ENCODE measurements at regions not wholly inside any gene's neighbourhood (a gene's known extent, or its start where the extent isn't known, plus 50 kb on each side); places are given as distances from the start of the nearest gene placed in this dataset.

DNA sequence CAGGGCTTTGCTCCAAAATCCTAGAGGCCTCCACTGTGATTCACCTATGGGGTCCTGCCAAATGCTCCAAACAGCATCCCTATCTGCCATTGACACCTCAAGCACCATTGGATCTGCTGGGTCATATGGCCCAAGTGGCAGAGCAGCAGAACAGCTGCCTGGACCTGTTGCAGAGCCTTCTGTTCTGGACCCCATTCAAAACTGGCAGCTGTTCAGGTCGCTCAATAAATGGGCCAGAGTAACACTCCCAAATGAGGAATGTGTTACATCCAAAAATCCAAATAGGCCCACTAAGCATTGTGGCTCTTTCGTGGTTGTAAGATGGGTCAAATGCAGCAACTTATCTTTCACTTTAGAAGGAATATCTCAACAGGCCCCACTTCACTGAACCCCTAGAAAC lies 783.6 kb downstream of the DCDC2C start:
- DNase-seq (ENCODE audit: low spot score): no peak

DNA sequence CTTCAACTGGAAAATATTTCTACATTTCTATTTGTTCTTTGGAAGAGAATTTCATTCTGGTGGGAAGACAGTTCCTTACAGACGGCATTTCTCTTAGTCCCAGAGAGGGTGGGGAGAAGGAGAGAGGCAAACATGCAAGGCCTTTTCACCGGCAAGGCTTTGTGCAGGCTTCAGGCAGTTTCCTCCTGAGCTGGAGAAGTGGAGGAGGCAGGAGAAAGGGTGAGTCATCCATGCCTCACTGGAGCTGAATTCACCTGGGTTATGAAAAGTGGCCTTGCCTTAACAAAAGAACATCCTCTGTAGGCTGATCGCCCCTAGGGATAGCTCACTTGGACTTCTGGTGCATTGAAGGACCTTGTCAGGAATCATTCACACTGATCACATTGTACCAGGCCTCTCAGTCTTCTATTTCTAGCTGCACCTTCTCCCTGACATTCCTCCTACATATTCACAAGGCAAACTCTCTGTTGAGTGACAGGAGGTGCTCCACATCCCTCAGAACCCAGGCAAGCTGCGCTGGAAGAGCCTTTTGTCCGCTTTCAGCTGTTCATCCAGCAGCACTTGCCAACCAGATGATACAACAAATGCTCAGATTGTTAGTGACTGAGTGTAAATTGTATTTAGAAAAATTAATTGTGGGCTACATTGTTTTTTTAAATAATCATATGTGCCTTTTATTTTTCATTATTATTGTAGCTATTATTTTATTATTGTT lies 796.1 kb downstream of the DCDC2C start:
- DNase-seq (ENCODE audit: low spot score): peak; percentile 8

DNA sequence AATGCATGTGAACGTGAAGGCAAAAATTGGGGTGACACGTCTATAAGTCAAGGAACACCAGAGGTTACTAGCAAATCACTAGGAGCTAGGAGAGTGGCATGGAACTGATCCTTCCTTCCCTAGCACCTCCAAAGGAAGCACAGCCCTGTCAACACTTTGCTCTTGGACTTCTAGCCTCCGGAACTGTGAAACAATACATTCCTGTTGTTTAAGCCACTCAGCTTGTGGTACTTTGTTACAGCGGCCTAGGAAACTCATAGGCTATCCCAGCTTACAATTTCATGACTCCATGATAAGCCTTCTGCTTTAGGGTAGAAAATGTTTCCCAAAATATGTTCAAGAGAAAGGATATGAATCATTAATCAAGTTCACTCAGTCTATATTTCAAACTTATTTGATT lies 798.1 kb downstream of the DCDC2C start:
- DNase-seq (ENCODE audit: low spot score): no peak

DNA sequence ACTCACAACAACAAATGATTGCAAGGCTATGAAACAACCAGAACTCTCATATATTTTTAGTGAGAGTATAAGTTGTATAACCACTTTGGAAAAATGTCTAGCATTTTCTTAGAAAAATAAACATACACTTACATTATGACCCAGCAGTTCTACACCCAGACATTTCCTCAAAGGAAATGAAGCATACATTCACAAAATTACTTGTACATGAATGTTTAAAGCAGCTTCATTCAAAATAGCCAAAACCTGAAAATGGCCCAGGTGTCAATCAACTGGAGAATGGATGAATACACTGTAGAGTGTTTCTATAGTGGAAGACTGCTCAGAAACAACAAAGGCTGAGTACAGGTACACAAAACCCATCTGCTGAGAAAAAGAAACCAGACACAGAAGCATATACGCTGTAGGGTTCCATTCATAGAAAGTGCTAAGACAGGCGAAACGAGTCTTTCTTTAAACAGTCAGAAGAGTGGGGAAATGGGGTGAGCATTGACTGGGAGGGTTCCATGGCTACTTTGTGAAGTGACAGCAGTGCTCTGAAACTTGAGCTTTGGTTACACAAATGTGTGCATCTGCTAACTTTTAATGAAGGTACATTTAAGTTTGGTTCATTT lies 799.0 kb downstream of the DCDC2C start:
- DNase-seq (ENCODE audit: low spot score): no peak

DNA sequence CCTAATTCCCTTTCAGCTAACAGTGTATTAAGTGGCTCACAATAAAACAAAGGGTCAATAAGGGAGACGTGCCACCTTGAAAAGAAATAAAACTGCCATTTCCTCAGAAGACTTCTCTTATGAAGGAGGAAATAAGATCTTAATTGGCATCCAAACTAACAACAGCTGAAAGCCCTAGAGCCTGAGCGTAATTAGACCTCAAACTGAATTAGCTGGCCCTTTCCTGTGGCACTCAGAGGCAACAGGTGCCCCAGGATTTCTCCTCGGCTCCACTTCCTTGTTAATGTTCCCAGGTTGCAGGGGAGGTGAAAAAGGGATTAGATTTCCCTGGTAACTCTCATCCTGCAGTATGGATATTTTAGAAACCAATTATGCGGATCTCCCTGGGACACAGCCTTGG lies 804.3 kb downstream of the DCDC2C start:
- no peak for DNase-seq (ENCODE audit: low spot score)

DNA sequence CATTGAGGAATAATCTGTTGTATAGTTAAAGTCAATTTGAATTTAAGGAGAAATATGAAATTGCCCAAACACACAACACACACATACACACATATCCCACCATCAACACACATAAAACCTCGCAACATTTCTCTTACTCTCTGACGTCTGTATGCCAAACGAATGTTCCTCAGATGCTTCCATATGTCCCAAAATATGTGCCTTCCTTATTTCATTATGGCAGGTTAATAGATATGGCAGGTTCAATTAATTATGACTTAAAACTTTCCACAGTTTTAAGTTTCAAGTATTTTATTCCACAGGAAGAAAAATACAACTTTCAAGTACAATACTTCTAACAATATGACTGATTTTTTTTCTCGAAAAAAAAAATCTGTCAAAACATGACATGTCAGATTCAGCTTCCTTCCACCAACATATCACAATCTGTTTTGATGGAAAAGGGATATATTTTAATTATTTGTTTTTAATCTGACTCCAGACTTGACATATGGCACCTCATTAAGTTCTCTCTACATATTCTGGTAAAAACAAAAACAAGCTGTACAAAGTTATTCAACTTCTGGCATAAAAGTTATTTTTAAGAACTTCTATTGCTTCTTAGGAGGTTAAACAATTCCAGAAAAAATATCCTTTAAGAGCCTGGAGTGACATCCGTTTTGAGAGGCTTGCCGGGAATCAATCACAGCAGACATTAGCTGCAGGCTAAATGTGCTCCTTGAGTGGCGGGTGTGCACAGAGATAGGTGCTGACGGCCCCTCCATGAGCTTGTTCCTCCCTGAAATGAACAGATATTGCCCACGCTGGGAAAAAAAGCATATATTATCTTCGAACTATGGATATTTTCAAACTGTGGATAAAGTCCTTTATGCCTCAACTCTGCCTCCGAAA lies 812.7 kb downstream of the DCDC2C start:
- DNase-seq (ENCODE audit: low spot score): no peak

DNA sequence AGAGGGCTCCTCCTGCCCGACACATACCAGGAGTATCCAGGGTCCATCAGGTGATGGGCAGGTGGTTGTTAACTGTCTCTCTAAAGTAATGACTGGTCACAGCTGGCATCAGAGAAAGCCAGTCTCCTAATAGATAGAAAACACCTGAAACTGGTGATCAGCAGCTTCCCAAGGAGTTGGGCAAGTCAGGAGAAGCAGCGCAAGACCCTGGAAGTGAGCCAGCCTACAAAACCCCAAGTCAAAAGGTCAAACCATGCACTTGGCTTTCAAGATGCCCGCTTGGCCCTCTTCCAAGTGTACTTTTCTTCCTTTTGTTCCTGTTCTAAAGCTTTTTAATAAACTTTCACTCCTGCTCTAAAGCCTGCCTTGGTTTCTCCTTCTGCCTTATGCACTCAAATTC lies 815.2 kb downstream of the DCDC2C start:
- no peak for DNase-seq (ENCODE audit: low spot score)

DNA sequence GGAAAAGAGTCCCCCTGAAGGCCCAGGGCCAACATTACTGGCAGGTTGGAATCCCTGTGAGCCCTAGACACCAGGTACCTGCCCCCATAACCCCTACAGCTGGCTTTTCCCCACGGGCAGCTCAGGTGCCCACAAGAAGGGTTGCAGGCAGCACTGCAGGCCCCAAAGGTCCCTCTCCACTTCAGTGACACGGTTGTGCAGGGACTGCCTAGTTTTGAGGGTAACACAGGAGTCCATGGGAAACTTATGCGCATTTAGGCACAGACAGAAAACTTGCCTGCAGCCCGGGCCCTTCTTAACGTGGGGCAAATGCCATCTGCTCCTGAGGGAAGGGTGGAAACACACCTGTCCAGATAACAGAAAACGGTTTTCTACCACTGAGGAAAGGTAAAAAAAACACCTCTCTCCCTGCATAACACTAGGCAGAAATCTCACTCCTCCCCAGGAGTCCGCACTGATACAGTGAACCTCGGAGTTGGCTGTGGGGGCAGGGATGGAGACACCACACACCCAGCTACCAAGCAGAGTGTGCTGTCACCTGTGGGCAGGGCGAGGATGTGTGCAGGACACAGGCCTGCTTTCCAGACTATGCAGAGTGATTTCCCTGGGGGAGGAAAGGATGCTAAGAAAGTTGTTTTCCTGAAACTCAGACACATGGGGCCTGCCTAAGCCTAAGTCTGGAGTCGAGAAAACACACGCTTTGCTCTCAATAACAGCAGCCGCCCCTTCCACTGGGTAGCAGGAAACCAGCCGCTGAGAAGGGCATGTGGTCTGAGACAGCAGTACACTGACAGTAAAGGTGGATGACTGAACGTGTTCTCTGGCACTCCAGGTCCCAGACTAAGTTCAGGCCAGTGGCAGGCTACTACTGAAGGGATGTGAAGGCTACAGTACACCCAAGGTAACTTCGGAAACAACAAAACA lies 819.4 kb downstream of the DCDC2C start:
- no peak for DNase-seq (ENCODE audit: low spot score)

DNA sequence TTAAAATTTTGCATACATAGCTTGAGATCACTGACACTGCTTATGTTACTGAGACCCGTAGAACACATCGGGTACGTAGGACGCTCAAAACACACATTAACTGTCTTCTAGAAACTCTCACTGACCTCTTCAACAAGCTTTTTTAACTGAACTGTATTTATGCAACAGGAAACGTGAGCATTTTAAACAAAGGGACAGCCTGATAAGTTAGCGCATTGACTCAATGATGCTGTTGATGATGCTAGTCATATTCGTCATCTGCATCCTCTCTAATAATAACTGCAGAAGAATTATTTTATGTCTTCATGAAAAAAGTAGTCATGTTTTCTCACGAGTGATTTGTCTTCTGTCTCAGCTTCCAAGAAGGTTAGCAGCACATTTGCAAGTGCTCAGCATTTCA lies 824.0 kb downstream of the DCDC2C start:
- no peak for DNase-seq (ENCODE audit: low spot score)

DNA sequence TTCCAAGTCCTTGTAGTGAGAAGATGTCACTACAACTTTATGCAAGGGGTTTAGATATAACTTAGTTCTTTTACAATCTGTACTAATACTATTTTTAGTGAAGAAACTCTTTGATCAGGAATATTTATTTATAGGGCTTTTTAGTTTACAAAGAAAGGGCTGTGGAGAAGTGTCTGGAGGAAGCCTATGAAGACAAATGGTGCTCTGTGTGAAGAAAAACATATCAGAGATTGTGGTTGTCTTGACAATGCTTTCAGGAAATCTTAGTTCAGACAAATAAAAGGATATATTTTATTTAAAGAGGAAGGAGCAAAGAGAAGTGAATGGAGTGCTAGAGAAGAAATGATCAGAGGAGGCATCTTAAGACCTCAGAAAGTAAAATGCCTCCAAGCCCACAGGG lies 824.9 kb downstream of the DCDC2C start:
- no peak for DNase-seq (ENCODE audit: low spot score)

DNA sequence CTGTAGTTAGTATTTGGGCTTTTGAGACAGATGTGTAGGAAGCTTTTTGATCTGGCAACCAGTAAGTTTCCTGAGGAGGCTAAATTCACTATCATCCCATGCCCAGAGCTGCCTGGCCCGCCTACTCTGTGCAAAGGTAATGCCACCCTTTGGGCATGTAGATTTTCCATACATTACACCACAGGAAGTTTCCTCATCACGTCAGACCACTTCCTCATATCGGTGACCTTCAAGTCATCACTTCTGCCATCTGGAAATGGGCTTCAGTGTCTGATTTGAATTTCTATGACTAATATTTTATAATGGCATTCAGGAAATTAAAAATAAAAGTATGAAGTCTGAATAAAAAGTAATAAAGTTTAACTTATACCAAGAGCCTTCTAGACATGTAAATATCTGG lies 825.4 kb downstream of the DCDC2C start:
- no peak for DNase-seq (ENCODE audit: low spot score)

DNA sequence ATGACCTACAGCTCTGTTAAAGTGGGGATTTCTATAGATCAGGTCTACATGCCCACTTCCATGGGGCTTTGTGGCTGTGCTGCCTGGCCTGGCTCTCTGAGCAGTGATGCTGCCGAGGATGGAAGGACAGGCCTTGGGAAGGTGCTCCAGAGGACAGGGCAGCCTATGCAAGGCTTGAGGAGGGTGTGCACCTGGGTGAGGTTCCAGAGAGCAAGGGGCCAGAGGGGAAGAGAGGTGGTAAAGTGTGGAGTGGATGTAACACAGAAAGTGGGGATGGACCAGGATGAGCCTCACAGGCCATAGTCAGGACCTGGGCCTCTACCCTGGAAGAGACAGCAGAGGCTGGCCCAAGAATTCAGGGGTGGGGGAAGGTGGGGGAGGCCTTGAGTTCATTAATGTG lies 826.4 kb downstream of the DCDC2C start:
- DNase-seq (ENCODE audit: low spot score): no peak

DNA sequence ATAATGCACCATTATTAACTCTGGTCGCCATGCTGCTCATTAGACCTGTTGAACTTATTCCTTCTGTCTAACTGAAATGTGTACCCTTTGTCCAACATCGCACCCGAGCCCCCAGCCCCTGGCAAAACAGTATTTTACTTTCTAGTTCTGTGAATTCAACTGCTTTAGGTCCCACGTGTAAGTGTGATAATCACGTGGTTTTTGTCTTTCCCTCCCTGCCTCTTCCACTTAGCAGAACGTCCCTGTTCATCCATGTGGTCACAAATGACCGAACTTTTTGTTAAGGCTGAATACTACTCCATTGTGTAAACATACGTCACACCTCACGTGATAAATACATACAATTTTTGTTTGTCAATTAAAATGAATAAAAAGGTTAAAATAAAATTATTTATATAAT lies 826.9 kb downstream of the DCDC2C start:
- no peak for DNase-seq (ENCODE audit: low spot score)

DNA sequence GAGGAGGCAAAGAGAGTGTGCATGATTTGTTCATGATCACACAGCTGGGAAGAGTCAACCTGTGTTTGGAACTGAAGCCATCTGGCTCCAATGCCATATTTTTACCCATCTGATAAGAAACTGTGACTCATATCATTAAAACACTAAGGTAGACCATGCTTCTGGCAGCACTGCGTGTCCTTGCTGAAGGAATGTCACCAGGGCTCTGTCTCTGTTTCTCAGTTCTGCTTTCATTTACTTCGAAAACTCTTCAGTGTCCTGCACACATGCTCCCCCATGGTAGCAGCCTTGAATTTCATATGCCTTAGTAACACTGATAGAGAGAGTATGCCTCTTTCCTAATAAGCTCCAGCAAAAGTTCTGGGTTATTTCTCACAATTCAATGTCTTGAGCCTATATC lies 830.4 kb downstream of the DCDC2C start:
- DNase-seq (ENCODE audit: low spot score): no peak

DNA sequence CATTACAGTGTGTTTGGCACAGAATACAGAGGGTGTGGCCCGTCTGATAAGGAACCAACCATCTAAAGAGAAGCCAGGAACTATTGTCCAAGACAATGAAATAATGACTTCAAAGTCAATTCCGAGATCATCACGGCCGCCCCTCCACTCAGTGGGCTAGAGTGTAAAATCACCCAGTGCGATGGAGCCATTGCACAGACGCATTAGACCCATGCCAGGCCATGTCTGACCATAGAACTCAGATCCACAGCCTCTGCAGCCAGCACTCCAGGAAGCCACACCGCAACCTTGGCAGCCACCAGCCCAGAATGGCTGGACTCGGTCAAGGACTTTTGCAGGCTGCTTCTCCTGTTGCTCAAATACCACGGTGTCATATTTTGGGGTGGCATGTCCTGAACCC lies 835.7 kb downstream of the DCDC2C start:
- no peak for DNase-seq (ENCODE audit: low spot score)

DNA sequence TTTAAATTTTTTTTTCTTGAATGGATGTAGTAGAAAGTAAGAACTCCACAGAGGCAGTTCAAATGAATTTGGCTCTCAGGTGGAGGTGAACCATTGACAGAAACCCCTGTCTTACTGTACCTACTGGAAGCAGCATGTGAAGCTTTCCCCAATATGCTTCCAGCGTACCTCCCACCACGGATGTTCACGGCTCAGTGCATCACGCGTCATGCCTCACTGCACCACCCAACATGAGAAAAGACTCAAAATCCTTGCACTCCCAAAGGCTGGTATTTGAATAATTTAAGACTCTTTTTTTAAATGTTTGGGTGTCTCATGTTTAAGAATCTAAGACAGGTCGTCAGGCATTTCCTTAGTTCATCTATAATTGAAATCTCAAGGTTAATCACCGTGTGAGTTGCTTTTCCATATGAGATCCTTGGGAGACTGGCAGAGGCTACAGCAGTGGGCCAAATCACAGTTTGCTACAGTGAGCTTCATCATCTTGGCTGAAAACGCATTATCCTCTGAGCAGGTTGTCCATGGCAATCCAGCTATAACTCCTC lies 846.4 kb downstream of the DCDC2C start:
- DNase-seq (ENCODE audit: low spot score): peak; percentile 45

DNA sequence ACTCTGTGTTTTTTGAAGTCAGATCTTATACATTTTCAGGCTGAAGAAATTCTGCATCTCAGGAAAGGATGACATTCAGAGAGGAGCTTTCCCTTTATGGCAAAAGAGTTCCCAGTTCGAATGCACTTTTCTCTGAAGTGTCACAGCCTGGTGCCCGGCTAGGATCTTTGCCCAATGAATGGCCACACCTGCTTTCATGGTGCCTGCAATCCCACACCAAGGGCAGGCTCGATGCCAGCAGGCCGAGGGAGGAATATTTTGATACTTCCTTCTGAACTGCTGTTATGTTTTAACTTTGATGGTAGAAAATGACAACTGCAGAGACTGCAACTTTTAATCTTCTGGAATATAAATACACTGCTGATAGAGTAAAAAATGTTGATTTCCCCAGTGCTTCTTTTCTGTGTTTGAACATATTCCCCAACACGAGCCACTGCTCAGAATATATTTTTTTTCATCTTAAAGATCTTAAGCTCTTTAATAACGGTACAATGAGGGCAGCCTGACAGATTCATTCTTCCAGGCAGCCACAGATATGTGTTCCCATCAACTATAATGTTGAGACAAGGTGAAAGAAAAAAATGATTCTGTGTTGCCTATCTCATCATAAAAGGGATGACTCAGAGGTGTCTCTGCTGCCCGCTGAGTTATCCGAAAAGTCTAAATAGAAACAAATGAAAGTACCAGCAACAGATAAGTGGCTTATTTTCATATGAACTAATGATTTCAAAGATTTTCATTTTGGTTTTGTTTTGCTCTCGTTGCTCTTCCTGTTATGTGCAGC lies 848.5 kb downstream of the DCDC2C start:
- no peak for DNase-seq (ENCODE audit: low spot score)

DNA sequence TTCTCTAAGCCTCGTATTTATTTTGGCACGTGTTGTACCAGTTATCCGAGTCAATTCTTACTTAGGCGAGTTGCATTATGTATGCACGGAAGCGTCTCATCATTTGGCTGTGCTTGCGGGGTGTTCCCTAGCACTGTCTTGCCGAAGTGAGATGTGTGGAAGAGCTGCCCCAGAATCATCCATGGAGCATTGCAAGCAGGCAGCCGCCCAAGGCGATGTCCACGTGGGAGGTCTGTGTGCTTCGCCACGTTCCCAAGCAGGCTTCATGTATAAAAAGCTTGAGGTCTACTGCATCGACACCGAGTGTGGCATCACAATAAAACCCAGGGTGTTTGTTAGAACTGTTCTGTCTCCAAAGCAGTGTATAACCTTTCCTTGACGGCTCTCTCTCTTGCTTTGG lies 849.9 kb downstream of the DCDC2C start:
- DNase-seq (ENCODE audit: low spot score): no peak

DNA sequence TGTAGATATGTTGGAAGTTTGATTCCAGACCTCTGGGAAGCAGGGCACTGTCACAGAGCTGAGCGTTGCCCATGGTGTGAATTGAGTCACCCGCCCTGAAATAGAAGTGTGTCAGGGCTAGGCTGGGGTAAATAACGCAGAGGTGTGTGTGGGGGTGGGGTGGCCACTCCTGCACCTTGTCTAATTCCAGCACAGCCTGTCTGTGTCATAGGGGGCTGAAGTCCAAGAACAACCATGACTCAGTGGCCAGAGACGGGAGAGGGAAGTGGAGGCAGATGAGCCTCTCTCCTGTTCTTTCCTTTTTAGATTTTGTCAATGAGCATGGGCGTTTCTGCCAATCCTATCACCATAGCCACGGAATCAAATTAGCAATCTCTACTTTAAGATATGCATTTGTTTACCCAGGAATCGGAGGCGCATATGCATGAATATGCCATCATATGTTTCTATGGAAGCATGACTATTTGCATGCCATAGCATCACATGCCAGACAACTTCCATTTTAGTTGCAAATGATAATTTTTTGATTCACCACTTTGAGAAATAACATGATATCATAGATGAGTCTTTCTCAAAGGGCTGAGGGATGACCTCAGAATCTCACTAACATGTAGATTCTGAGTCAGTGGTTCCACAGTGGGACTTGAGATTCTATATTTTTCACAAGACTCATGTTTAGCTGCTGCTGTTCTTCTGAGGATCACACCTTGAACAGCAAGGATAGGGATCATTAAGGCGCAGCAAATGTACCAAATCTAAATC lies 852.9 kb downstream of the DCDC2C start:
- DNase-seq (ENCODE audit: low spot score): peak; percentile 61

DNA sequence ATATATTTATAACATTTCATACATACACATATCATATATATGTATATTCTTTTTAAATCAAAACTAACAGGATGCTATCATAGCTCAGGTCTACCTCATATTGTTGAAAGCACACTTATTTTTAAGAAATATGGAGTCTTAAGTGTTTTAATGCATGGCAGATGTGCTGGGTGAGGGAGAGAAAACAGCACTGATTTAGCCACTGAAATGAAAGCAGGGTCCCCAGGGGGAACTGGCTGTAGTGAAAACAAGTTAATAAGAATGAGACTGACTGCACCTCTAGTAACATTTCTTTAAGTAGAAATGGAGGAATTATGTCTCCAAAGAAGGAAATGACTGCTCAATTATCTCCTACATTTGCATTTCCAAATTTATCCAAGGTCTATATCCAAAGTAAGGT lies 857.8 kb downstream of the DCDC2C start:
- DNase-seq (ENCODE audit: low spot score): no peak
